ENCODE measurements at regions not wholly inside any gene's neighbourhood (a gene's known extent, or its start where the extent isn't known, plus 50 kb on each side); places are given as distances from the start of the nearest gene placed in this dataset.

DNA sequence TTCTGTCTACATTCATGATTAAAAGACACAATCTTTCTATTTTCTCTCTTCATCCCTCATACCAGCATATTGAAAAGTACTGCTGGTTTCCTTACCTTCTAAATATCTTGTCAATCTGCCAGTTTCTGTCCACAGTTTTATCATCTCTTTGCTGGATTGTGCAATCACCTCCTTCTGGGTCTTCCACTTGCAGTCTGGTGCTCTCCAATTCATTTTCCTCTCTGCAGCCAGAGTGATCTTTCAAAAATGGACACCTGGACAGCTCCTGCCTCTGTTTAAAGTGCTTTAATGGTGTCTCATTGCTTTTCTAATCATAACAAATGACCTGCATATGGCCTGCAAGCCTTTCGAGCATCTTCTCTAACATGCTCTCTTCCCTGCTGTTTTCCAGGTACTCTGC is 94.0 kb downstream of the C1QL2 start:
- no peak for TF ChIP-seq NANOG (IDR thresholded peaks at IDR 0.05; ENCODE audit: borderline replicate concordance)
- TF ChIP-seq, protein P1, sequence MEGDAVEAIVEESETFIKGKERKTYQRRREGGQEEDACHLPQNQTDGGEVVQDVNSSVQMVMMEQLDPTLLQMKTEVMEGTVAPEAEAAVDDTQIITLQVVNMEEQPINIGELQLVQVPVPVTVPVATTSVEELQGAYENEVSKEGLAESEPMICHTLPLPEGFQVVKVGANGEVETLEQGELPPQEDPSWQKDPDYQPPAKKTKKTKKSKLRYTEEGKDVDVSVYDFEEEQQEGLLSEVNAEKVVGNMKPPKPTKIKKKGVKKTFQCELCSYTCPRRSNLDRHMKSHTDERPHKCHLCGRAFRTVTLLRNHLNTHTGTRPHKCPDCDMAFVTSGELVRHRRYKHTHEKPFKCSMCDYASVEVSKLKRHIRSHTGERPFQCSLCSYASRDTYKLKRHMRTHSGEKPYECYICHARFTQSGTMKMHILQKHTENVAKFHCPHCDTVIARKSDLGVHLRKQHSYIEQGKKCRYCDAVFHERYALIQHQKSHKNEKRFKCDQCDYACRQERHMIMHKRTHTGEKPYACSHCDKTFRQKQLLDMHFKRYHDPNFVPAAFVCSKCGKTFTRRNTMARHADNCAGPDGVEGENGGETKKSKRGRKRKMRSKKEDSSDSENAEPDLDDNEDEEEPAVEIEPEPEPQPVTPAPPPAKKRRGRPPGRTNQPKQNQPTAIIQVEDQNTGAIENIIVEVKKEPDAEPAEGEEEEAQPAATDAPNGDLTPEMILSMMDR (conservative IDR thresholded peaks at IDR 0.05; ENCODE audit: low read depth in 2 of 2): no peak
- no peak for TF ChIP-seq ZNF331 (CRISPR knock-in tag; IDR thresholded peaks at IDR 0.05; ENCODE audit: low read depth)
- TF ChIP-seq ZNF114 (CRISPR knock-in tag; IDR thresholded peaks at IDR 0.05): no peak
- TF ChIP-seq EZH2phosphoT487 (IDR thresholded peaks at IDR 0.05; ENCODE audit: unreplicated experiment): no peak
- TF ChIP-seq JUNB (IDR thresholded peaks at IDR 0.05; ENCODE audit: unreplicated experiment): no peak
- TF ChIP-seq, protein P2, sequence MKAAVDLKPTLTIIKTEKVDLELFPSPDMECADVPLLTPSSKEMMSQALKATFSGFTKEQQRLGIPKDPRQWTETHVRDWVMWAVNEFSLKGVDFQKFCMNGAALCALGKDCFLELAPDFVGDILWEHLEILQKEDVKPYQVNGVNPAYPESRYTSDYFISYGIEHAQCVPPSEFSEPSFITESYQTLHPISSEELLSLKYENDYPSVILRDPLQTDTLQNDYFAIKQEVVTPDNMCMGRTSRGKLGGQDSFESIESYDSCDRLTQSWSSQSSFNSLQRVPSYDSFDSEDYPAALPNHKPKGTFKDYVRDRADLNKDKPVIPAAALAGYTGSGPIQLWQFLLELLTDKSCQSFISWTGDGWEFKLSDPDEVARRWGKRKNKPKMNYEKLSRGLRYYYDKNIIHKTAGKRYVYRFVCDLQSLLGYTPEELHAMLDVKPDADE (IDR thresholded peaks at IDR 0.05): no peak
- TF ChIP-seq STAT1 (IDR thresholded peaks at IDR 0.05; ENCODE audit: unreplicated experiment): no peak
- TF ChIP-seq, protein P3, sequence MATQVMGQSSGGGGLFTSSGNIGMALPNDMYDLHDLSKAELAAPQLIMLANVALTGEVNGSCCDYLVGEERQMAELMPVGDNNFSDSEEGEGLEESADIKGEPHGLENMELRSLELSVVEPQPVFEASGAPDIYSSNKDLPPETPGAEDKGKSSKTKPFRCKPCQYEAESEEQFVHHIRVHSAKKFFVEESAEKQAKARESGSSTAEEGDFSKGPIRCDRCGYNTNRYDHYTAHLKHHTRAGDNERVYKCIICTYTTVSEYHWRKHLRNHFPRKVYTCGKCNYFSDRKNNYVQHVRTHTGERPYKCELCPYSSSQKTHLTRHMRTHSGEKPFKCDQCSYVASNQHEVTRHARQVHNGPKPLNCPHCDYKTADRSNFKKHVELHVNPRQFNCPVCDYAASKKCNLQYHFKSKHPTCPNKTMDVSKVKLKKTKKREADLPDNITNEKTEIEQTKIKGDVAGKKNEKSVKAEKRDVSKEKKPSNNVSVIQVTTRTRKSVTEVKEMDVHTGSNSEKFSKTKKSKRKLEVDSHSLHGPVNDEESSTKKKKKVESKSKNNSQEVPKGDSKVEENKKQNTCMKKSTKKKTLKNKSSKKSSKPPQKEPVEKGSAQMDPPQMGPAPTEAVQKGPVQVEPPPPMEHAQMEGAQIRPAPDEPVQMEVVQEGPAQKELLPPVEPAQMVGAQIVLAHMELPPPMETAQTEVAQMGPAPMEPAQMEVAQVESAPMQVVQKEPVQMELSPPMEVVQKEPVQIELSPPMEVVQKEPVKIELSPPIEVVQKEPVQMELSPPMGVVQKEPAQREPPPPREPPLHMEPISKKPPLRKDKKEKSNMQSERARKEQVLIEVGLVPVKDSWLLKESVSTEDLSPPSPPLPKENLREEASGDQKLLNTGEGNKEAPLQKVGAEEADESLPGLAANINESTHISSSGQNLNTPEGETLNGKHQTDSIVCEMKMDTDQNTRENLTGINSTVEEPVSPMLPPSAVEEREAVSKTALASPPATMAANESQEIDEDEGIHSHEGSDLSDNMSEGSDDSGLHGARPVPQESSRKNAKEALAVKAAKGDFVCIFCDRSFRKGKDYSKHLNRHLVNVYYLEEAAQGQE (IDR thresholded peaks at IDR 0.05; ENCODE audit: unreplicated experiment): no peak
- TF ChIP-seq EZH2 (IDR thresholded peaks at IDR 0.05; ENCODE audit: low read depth, unreplicated experiment): no peak
- TF ChIP-seq, protein P4, sequence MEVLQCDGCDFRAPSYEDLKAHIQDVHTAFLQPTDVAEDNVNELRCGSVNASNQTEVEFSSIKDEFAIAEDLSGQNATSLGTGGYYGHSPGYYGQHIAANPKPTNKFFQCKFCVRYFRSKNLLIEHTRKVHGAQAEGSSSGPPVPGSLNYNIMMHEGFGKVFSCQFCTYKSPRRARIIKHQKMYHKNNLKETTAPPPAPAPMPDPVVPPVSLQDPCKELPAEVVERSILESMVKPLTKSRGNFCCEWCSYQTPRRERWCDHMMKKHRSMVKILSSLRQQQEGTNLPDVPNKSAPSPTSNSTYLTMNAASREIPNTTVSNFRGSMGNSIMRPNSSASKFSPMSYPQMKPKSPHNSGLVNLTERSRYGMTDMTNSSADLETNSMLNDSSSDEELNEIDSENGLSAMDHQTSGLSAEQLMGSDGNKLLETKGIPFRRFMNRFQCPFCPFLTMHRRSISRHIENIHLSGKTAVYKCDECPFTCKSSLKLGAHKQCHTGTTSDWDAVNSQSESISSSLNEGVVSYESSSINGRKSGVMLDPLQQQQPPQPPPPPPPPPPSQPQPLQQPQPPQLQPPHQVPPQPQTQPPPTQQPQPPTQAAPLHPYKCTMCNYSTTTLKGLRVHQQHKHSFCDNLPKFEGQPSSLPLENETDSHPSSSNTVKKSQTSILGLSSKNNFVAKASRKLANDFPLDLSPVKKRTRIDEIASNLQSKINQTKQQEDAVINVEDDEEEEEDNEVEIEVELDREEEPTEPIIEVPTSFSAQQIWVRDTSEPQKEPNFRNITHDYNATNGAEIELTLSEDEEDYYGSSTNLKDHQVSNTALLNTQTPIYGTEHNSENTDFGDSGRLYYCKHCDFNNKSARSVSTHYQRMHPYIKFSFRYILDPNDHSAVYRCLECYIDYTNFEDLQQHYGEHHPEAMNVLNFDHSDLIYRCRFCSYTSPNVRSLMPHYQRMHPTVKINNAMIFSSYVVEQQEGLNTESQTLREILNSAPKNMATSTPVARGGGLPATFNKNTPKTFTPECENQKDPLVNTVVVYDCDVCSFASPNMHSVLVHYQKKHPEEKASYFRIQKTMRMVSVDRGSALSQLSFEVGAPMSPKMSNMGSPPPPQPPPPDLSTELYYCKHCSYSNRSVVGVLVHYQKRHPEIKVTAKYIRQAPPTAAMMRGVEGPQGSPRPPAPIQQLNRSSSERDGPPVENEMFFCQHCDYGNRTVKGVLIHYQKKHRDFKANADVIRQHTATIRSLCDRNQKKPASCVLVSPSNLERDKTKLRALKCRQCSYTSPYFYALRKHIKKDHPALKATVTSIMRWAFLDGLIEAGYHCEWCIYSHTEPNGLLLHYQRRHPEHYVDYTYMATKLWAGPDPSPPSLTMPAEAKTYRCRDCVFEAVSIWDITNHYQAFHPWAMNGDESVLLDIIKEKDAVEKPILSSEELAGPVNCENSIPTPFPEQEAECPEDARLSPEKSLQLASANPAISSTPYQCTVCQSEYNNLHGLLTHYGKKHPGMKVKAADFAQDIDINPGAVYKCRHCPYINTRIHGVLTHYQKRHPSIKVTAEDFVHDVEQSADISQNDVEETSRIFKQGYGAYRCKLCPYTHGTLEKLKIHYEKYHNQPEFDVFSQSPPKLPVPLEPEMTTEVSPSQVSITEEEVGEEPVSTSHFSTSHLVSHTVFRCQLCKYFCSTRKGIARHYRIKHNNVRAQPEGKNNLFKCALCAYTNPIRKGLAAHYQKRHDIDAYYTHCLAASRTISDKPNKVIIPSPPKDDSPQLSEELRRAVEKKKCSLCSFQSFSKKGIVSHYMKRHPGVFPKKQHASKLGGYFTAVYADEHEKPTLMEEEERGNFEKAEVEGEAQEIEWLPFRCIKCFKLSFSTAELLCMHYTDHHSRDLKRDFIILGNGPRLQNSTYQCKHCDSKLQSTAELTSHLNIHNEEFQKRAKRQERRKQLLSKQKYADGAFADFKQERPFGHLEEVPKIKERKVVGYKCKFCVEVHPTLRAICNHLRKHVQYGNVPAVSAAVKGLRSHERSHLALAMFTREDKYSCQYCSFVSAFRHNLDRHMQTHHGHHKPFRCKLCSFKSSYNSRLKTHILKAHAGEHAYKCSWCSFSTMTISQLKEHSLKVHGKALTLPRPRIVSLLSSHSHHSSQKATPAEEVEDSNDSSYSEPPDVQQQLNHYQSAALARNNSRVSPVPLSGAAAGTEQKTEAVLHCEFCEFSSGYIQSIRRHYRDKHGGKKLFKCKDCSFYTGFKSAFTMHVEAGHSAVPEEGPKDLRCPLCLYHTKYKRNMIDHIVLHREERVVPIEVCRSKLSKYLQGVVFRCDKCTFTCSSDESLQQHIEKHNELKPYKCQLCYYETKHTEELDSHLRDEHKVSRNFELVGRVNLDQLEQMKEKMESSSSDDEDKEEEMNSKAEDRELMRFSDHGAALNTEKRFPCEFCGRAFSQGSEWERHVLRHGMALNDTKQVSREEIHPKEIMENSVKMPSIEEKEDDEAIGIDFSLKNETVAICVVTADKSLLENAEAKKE (CRISPR knock-in tag; IDR thresholded peaks at IDR 0.05): no peak
- no peak for TF ChIP-seq CREB1 (CRISPR knock-in tag; IDR thresholded peaks at IDR 0.05; ENCODE audit: low read depth)
- TF ChIP-seq POLR2AphosphoS5 (IDR thresholded peaks at IDR 0.05; ENCODE audit: low read depth): no peak
- DNase-seq (ENCODE audit: low spot score) (no peak), ATAC-seq (no peak)
- Mint-ChIP-seq H3K27me3 (ENCODE audit: insufficient read depth, low read depth, poor library complexity) (peaks cover 6% of the 10 kb centered on the region), H3K4me3 (no peak overlapping the region), H3K9me3 (no peaks in the 10 kb centered on the region; the same call in 1 of the 3 replicates), H3K4me1 (no peaks in the 10 kb centered on the region; the same call in 2 of the 3 replicates), H3K36me3 (ENCODE audit: low read depth) (no peaks in the 10 kb centered on the region), H3K27ac (no peak overlapping the region)
- Histone ChIP-seq H3K4me1 (ENCODE audit: insufficient read depth) (peaks cover 12% of the 10 kb centered on the region), H3K4me3 (no peak overlapping the region), H3K79me2 (replicated peaks; ENCODE audit: insufficient read depth) (no peaks in the 10 kb centered on the region), H3K36me3 (ENCODE audit: insufficient read depth) (no peaks in the 10 kb centered on the region), H3K4me2 (no peak overlapping the region), H3K9me2 (ENCODE audit: insufficient read depth) (no peaks in the 10 kb centered on the region), H3K27ac (ENCODE audit: low read depth) (no peak overlapping the region), H2AFZ (no peak overlapping the region), H4K20me1 (replicated peaks; ENCODE audit: insufficient read depth) (no peaks in the 10 kb centered on the region), H3F3A (replicated peaks; ENCODE audit: low read depth) (no peaks in the 10 kb centered on the region), H3K27me3 (ENCODE audit: insufficient read depth) (no peaks in the 10 kb centered on the region)

Data from GM23338 (cell line).